Smooth muscle cell (in vitro differentiated cells): ENCODE measurements at regions not wholly inside any gene's neighbourhood (a gene's known extent, or its start where the extent isn't known, plus 50 kb on each side); places are given as distances from the start of the nearest gene placed in this dataset.

Source experiments
- DNase-seq: peaks from one replicate; lab custom pipeline; 2025; ENCODE audit not compliant: unreplicated experiment; lab: John Stamatoyannopoulos, UW
- H2AFZ ChIP-seq: fragments of 200-600 bp; sonication (generic); 2 replicates; pipeline ENCODE4 v1.6.0; 2016; ENCODE audit warnings: antibody characterized with exemption, low read depth, mild to moderate bottlenecking
- H3F3A ChIP-seq: fragments of 200-600 bp; sonication (generic); 2 replicates; pipeline ENCODE4 v1.6.0; 2017; ENCODE audit warnings: antibody characterized with exemption, low read depth
- H3K27ac ChIP-seq: fragments of 200-600 bp; sonication (generic); 2 replicates; pipeline ENCODE4 v1.5.1; 2016; ENCODE audit warnings: low read depth, mild to moderate bottlenecking
- H3K27me3 ChIP-seq: fragments of 200-600 bp; sonication (generic); 2 replicates; pipeline ENCODE4 v1.6.1; 2016; ENCODE audit warnings: low read depth, mild to moderate bottlenecking
- H3K36me3 ChIP-seq: fragments of 200-600 bp; sonication (generic); 2 replicates; pipeline ENCODE4 v1.5.1; 2016; ENCODE audit warnings: low read depth
- H3K4me1 ChIP-seq: fragments of 200-600 bp; sonication (generic); 2 replicates; pipeline ENCODE4 v1.5.1; 2016; ENCODE audit warnings: low read depth
- H3K4me2 ChIP-seq: fragments of 200-600 bp; sonication (generic); 2 replicates; pipeline ENCODE4 v1.6.0; 2016; ENCODE audit warnings: mild to moderate bottlenecking
- H3K4me3 ChIP-seq: fragments of 200-600 bp; sonication (generic); 2 replicates; pipeline ENCODE4 v1.5.1; 2016; ENCODE audit warnings: mild to moderate bottlenecking
- H3K79me2 ChIP-seq: fragments of 200-600 bp; sonication (generic); 2 replicates; pipeline ENCODE4 v1.6.0; 2016; ENCODE audit warnings: low read depth, mild to moderate bottlenecking
- H3K9ac ChIP-seq: fragments of 200-600 bp; sonication (generic); 2 replicates; pipeline ENCODE4 v1.6.0; 2016; ENCODE audit warnings: low read depth
- H3K9me3 ChIP-seq: fragments of 200-600 bp; sonication (generic); replicated peaks from 2 replicates; pipeline ENCODE4 v1.5.1; 2016; ENCODE audit warnings: low read depth
- H4K20me1 ChIP-seq: fragments of 200-600 bp; sonication (generic); 2 replicates; pipeline ENCODE4 v1.6.0; 2016; ENCODE audit warnings: low read depth
- WGBS: methylation state at CpG from one replicate; pipeline ENCODE4 v1.1.7; 2016; ENCODE audit warnings: low lambda C conversion rate; 5-methylcytosine and 5-hydroxymethylcytosine counted together
- TF ChIP-seq, protein P1 (sequence below): fragments of 200-600 bp; sonication (generic); IDR thresholded peaks from 2 replicates; pipeline ENCODE4 v1.5.1; 2017; ENCODE audit warnings: borderline replicate concordance, mild to moderate bottlenecking, antibody characterized with exemption; ENCODE audit not compliant: insufficient read depth, poor library complexity, severe bottlenecking

DNA sequence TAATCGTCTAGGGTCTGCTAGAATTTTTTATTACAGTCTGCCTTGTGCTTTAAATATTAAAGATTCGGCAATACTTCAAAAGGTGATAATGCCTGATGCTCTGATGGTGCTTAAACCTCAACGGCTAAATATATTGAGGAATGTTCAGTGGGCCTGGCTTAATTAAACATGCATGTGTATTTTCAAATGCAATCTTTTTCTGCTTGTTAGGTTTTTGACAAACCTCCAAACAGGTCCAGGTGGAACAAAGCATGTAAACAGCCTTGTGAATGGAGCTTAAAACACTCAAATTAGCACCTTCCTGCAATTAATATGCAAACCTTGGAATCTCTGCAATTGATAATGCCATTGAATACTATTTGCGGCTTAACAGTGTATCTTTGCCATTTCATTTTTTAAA, 334.9 kb downstream of the BARHL2 start:
- no peak overlapping the region for H3K4me2 ChIP-seq
- no peaks in the 10 kb centered on the region for H3K27me3 ChIP-seq
- H4K20me1 ChIP-seq, result no peaks in the 10 kb centered on the region
- H3K4me3 ChIP-seq, result no peak overlapping the region
- peaks cover 5% of the 10 kb centered on the region for H3K4me1 ChIP-seq
- H3K9ac ChIP-seq, result no peak overlapping the region
- 85% methylated on average over 4 of the region's 4 CpGs for WGBS
- no peak overlapping the region for H3K27ac ChIP-seq
- no peaks in the 10 kb centered on the region for H3K9me3 ChIP-seq
- no peaks in the 10 kb centered on the region for H3F3A ChIP-seq
- no peak for DNase-seq
- H3K79me2 ChIP-seq, result no peaks in the 10 kb centered on the region
- H2AFZ ChIP-seq, result no peak overlapping the region
- TF ChIP-seq, protein P1, sequence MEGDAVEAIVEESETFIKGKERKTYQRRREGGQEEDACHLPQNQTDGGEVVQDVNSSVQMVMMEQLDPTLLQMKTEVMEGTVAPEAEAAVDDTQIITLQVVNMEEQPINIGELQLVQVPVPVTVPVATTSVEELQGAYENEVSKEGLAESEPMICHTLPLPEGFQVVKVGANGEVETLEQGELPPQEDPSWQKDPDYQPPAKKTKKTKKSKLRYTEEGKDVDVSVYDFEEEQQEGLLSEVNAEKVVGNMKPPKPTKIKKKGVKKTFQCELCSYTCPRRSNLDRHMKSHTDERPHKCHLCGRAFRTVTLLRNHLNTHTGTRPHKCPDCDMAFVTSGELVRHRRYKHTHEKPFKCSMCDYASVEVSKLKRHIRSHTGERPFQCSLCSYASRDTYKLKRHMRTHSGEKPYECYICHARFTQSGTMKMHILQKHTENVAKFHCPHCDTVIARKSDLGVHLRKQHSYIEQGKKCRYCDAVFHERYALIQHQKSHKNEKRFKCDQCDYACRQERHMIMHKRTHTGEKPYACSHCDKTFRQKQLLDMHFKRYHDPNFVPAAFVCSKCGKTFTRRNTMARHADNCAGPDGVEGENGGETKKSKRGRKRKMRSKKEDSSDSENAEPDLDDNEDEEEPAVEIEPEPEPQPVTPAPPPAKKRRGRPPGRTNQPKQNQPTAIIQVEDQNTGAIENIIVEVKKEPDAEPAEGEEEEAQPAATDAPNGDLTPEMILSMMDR, result no peak
- no peaks in the 10 kb centered on the region for H3K36me3 ChIP-seq

DNA sequence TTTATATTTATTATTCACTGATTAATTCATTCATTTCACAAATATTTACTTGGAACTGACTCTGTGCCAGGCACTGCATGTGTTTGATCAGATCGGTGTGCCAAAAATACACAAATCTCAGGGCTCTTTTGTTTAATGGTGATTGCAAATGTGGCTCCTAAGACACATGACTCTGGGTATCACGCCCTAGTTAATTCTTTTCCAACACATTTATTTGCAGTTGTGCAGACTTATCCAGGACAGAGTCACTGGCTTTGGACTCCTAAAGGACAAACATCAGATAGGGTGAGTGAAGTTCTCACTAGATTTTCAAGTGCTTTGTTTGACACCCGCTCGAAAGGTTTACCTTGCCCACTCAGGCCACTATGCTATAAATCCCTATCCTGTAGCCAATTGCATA, 335.5 kb downstream of the BARHL2 start:
- Histone ChIP-seq H3K27ac (no peak overlapping the region), H3K79me2 (no peaks in the 10 kb centered on the region), H3K9me3 (no peaks in the 10 kb centered on the region), H3K4me2 (no peak overlapping the region), H3K36me3 (no peaks in the 10 kb centered on the region), H3K4me3 (no peak overlapping the region), H3K9ac (no peak overlapping the region), H3K27me3 (no peaks in the 10 kb centered on the region), H2AFZ (no peak overlapping the region), H3K4me1 (no peaks in the 10 kb centered on the region), H4K20me1 (no peaks in the 10 kb centered on the region), H3F3A (no peaks in the 10 kb centered on the region)
- 96% methylated on average over 4 of the region's 4 CpGs for WGBS
- DNase-seq, result no peak
- TF ChIP-seq, protein P1, result no peak

DNA sequence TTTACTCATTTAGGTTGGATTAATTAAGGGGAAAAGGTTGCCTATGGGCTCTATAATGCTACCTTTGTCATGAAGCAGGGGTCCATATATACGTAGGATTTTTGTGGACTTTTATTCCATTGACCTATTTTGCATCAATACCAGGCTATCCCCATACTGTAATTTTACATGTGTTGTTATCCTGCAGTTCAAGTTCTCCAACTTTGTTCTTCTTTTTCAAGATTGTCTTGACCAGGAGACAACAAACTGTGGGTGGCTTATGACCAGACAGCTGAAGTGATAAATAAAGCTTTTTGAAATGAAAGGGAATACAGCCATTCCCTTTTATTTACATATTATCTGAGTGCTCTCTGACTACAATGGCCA, 345.7 kb downstream of the BARHL2 start:
- H3K4me2 ChIP-seq, result peak overlapping the region; percentile 47
- 59% methylated on average over 1 of the region's 1 CpG for WGBS

More for the DNA sequence above, 345.7 kb downstream of the BARHL2 start:
- Histone ChIP-seq H3K36me3 (no peaks in the 10 kb centered on the region), H3K79me2 (no peaks in the 10 kb centered on the region), H3K27me3 (no peaks in the 10 kb centered on the region), H3K4me3 (no peak overlapping the region), H2AFZ (no peak overlapping the region), H3K27ac (peak overlapping the region; percentile 90), H3F3A (no peaks in the 10 kb centered on the region), H3K9ac (peak overlapping the region; percentile 30), H3K4me1 (peaks cover 10% of the 10 kb centered on the region), H3K9me3 (no peaks in the 10 kb centered on the region), H4K20me1 (no peaks in the 10 kb centered on the region)
- DNase-seq, result no peak
- TF ChIP-seq, protein P1, result no peak
